Posterior vena cava (tissue), 2 donors: ENCODE measurements at regions not wholly inside any gene's neighbourhood (a gene's known extent, or its start where the extent isn't known, plus 50 kb on each side); places are given as distances from the start of the nearest gene placed in this dataset.

Experiments used
- DNase-seq: peaks from one replicate; pipeline ENCODE4 v3.0.0-alpha.2; 2020; ENCODE audit warnings: low spot score
- intact Hi-C, 2 donors: fragments of 100-400 bp; cut with DNase I; formaldehyde crosslinking; loops; one replicate each; pipeline versions ENCODE4 v1.14.1 to v1.14.2; 2022 to 2023
- donor health status: DM: yes; HTN: yes; CAD: no.
- donor health status: DM: yes; HTN: yes; CAD: no.

DNA sequence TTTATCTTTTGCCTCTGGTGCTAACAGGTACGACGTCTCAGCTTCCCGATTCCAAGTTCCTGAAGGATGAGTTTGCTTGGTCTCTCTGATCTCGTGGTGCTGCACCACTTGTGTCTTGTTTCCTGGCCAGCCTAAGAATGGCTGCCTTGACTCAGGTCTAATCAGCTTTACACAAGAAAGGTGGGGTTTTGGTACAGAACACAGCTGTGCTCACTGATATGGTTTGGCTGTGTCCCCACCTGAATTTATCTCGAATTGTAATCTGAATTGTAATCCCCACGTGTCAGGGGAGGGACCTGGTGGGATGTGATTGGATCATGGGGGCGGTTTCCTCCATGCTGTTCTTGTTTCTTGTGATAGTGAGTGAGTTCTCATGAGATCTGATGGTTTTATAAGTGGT lies 305.3 kb upstream of the NOCT start:
- no peak for DNase-seq
- intact Hi-C loops, result no loop called here

DNA sequence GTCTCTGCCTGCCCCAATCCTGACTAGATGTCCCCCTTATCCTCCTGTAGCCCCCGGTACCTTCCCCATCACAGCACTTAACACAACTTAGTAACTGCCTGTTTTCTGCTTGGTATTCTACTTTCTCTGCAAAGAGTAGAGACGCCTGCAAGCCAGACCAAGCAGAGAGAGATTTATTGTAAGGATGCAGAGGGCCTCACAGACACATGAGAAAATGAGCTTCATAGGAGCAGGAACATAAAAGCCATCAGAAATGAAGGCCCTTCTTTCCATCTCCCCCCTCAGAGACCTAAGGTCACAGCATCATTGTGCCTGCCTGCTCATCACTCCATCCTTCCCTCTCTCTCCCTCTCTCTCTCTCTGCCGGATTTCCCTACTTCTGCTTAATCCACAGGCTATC lies 305.7 kb upstream of the NOCT start:
- DNase-seq, result no peak
- intact Hi-C loops, result no loop called here

DNA sequence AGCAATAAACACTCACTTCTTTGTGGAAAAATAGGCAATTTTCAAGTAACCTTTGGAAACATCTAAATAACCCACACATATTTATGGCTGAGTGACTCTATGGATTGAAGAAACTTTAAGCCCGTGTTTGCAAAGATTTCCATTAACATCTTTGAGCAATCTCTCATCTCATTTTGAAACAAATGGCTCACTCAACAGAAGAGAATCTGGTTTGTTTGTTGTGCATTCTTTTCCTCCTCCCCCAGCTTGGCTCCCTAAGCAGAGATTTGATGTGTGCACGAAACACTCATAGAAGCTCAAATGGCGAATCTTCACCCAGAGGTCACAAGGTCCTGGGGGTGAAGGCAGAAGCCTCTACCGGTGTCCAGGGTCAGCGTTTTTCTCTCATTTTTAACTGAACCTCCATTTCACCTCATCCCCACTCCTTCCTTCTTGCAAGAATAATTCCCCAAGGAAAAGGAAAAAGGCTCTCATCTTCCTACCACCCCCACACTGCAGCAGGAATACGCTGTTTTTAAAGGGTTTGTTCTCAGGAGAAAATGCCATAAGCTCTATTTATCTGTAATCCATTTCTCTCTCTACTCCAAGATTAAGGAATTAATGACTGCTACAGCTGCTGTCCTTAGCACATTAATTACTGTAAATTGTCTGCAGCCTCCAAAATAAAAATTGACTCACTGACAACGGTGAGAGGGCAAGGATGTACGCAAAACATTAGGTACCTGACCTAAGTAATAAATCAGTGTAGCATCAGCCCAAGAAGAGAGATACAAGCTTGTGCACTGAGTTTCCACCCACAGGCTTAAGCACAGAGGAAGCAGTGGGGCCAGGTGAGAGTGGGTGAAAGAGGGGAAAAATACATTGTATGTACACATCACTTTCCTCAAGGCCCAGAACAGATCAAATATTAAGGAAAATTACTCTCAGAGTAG lies 307.6 kb upstream of the NOCT start:
- DNase-seq, result no peak
- intact Hi-C loops, result no loop called here

GRCh38 chr4:138706201-138706600 lies 309.4 kb upstream of the NOCT start:
- no peak for DNase-seq
- intact Hi-C loops, result no loop called here

GRCh38 chr4:138702190-138702824 lies 313.3 kb upstream of the NOCT start:
- intact Hi-C loops, result no loop called here
- no peak for DNase-seq

- no peak for DNase-seq
- intact Hi-C loops, result no loop called here
These were observed 316.9 kb upstream of the NOCT start for GRCh38 chr4:138698641-138699040.

DNA sequence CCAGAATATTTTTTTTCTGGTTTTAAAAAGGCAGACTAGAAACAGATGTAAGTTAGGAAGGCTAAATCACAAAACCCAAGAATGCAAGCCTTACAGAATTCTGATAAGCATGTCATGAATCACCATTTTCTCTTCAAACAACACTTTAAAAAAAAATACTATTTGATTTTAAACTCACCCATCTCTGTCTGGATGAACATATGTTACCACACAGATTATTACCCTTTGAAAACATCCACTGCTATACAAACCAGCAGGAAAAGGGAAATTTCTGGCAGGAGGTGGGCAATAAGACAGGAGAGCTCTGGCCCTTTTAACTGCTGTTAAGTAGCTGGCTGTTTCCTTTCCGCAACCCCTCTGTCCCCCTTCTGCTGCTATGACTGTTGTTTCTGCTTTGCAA lies 317.7 kb upstream of the NOCT start:
- intact Hi-C loops, result no loop called here
- DNase-seq, result no peak

- intact Hi-C loops, result no loop called here
These were observed 318.8 kb upstream of the NOCT start for GRCh38 chr4:138696771-138697170.

DNA sequence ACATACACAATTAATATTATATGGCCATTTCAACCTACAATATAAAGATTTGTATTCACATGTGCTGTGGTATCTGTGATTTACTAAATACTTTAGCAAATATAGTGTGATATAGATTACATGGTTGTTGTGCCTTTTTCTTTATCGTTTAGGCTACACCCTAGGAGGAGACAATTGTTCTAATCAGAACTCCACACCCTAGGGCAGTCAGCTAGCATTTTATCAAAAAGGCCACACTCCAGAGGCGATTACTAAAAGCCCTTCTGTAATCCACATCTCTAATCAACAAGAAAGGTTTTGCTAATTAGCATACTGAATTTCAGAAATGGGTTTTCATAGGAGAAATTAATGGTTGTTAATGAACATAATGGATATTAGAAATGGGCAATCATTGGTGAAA lies 319.5 kb upstream of the NOCT start:
- DNase-seq, result no peak
- intact Hi-C loops, result no loop called here

More at GRCh38 chr4:138696771-138697170, 318.8 kb upstream of the NOCT start:
- no peak for DNase-seq

DNA sequence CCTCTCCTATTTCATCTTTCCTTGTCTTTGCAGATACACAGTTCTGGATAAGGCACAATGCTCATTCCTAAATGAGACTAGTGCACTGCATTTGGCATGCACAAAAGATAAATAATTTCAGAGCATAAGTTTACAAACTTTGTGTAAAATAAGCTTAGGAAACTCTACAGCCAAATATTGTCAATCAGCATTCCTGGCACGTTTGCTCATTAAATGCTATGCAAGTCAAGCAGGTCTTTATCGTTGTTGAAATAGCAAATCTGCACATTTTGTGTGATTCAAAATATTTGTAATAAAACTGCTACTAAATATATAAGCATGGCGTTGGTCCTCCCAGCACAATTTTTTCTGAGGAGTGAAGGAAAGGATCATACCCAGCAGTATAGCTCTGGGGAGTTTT lies 322.1 kb upstream of the NOCT start:
- intact Hi-C loops, result no loop called here
- no peak for DNase-seq

- no peak for DNase-seq
- intact Hi-C loops, result no loop called here
These were observed 323.2 kb upstream of the NOCT start for GRCh38 chr4:138692411-138692810.

GRCh38 chr4:138689593-138689992 lies 326.0 kb upstream of the NOCT start:
- intact Hi-C loops, result loop anchor here (10.0 kb wide), 2 partner anchors 505 to 605 kb away; no protein-coding TSS in a partner anchor
- no peak for DNase-seq

DNA sequence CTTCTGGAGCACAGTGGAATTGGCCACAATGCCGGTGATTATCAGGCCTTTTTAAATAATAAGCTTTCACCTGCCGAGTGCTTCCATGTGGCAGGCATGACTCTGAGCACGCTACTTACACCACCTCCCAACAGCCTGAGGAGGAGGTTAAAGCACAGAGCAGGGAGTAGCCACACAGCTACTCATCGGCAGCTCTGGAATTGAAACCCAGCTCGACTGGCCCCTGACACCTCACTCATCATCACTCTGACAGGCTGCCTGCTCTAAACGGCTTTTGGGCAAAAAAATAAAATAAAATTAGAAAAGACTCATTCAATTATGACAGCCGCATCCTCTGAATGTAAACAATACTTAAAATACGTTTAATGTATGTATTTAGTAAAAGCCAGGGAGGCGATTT lies 326.4 kb upstream of the NOCT start:
- no peak for DNase-seq
- intact Hi-C loops, result loop anchor here (10.0 kb wide), 2 partner anchors 504 to 604 kb away; no protein-coding TSS in a partner anchor

- DNase-seq, result no peak
- intact Hi-C loops, result loop anchor here (10.0 kb wide), 2 partner anchors 504 to 604 kb away; no protein-coding TSS in a partner anchor
These were observed 327.0 kb upstream of the NOCT start for GRCh38 chr4:138688408-138689085.

DNA sequence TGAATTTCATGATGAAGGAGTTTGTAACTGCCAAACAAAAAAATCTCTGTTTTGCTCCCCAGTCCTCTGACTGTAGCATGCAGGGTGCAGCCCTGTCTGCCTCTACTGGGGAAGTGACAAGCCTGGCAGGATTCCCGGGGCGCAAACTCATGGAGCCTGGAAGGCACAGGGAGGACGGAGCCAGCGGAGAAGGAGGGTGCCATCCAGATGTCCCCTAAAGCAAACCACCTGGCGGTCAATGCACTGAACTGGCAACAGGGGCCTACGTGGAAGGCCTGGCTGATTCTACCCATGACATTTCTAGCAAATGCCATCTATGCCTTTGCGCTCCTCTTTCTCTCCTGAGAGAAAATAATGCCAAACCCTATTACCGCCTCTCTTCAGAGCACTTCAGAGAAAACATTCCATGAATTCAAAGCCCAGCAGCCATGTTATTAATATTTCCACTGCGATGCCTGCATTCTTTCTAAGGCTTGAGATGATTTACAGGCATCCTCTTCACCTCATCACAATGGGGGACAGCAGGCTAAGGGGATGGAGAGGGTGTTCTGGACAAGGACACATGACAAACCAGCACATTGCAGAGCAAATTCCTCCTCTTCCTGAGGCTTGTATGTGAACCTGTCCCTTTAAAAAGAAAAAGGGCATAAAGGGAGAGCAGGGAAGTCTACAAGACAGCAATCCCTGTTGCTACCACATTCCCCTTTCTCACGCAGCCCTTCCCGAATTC lies 329.3 kb upstream of the NOCT start:
- intact Hi-C loops, result loop anchor here (10.0 kb wide), 2 partner anchors 501 to 601 kb away; no protein-coding TSS in a partner anchor
- no peak for DNase-seq

DNA sequence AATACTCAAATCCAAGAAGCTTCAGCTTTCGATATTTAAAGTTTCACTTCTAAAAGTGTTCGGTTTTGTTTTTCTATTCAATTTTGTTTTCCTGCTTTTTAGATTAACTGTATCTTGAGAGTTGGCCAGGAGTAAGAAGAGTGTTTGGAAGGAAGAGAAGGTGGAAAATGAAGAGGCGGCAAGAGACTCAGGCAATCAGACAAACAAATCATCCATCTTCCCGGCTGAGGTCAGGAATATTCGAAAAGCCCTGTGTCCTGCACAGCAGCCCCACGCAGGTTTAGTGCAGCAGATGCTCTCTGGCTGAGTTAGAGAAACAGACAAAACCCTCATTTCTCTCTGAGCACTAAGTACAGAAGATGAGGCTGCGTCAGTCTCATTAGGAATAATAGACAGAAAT lies 330.3 kb upstream of the NOCT start:
- DNase-seq, result no peak
- intact Hi-C loops, result loop anchor here (10.0 kb wide), 2 partner anchors 501 to 601 kb away; no protein-coding TSS in a partner anchor

GRCh38 chr4:138680989-138681604 lies 334.5 kb upstream of the NOCT start:
- intact Hi-C loops, result loop anchor here (5.0 to 10.0 kb wide), 3 partner anchors 496 to 644 kb away; no protein-coding TSS in a partner anchor
- peak; percentile 92 for DNase-seq

DNA sequence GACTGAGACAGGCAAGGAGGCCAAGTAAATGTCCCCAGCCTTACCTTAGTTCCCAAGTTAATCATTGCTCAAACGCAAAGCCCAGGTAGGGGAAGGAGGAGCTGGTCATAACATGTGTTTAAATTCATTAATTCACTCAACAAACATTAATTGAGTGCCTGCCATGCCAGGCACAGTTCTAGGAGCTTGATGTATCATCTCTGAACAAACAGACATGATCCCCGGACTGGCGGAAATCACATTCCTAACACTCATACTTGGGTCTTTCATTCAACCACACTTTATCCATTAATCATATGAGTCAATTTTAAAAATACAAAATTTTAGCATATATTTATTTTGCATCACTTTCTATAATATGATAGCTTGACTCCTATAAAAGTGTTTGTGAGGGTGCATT lies 335.3 kb upstream of the NOCT start:
- intact Hi-C loops, result loop anchor here (5.0 to 10.0 kb wide), 3 partner anchors 495 to 643 kb away; no protein-coding TSS in a partner anchor
- no peak for DNase-seq
